DOHH2 (cell line): ENCODE measurements at regions not wholly inside any gene's neighbourhood (a gene's known extent, or its start where the extent isn't known, plus 50 kb on each side); places are given as distances from the start of the nearest gene placed in this dataset.

Source experiments
- EZH2phosphoT487 ChIP-seq: fragments of 200-600 bp; sonication (generic); IDR thresholded peaks from 2 replicates; pipeline ENCODE4 v1.6.1; 2017; ENCODE audit warnings: borderline replicate concordance, mild to moderate bottlenecking, antibody characterized with exemption, low read length, moderate library complexity, mixed read lengths
- TF ChIP-seq, protein P1 (sequence below): fragments of 200-600 bp; sonication (generic); IDR thresholded peaks from one replicate; pipeline ENCODE4 v1.5.1; 2014; ENCODE audit warnings: antibody characterized with exemption, mild to moderate bottlenecking, low read depth, low read length; ENCODE audit not compliant: poor library complexity, severe bottlenecking

GRCh38 chr10:23584396-23584795 is 145.5 kb downstream of the OTUD1 start:
- TF ChIP-seq, protein P1, sequence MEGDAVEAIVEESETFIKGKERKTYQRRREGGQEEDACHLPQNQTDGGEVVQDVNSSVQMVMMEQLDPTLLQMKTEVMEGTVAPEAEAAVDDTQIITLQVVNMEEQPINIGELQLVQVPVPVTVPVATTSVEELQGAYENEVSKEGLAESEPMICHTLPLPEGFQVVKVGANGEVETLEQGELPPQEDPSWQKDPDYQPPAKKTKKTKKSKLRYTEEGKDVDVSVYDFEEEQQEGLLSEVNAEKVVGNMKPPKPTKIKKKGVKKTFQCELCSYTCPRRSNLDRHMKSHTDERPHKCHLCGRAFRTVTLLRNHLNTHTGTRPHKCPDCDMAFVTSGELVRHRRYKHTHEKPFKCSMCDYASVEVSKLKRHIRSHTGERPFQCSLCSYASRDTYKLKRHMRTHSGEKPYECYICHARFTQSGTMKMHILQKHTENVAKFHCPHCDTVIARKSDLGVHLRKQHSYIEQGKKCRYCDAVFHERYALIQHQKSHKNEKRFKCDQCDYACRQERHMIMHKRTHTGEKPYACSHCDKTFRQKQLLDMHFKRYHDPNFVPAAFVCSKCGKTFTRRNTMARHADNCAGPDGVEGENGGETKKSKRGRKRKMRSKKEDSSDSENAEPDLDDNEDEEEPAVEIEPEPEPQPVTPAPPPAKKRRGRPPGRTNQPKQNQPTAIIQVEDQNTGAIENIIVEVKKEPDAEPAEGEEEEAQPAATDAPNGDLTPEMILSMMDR, result no peak
- no peak for TF ChIP-seq EZH2phosphoT487
